GM20000 (cell line): ENCODE measurements at regions not wholly inside any gene's neighbourhood (a gene's known extent, or its start where the extent isn't known, plus 50 kb on each side); places are given as distances from the start of the nearest gene placed in this dataset.

Experiments
- DNase-seq: peaks from one replicate; pipeline ENCODE4 v3.0.0; 2012; ENCODE audit warnings: low spot score
- TF ChIP-seq, protein P1 (sequence below): IDR thresholded peaks from 2 replicates; pipeline ENCODE4 v1.5.1; 2012; ENCODE audit warnings: mild to moderate bottlenecking, control low read depth; ENCODE audit errors: extremely low read depth, missing control alignments

DNA sequence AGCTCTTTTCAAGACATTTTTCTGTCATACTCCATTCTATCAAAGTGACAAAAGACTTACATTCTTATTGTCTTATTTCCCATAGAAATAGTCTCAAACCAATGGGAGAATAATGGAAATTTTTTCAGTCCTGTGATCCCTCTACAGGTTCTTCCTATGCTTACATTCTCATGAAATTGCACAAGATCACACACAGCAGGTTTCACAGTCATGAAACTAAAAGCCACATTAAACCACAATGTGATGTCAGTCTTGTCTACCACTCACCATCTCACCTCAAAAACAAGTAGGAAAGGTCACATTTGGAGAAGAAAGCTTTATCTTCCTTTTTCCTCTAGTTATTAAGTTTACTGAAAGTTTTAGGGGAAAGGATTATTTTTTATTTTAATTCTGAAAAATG, 161.0 kb upstream of the RORA start:
- TF ChIP-seq, protein P1, sequence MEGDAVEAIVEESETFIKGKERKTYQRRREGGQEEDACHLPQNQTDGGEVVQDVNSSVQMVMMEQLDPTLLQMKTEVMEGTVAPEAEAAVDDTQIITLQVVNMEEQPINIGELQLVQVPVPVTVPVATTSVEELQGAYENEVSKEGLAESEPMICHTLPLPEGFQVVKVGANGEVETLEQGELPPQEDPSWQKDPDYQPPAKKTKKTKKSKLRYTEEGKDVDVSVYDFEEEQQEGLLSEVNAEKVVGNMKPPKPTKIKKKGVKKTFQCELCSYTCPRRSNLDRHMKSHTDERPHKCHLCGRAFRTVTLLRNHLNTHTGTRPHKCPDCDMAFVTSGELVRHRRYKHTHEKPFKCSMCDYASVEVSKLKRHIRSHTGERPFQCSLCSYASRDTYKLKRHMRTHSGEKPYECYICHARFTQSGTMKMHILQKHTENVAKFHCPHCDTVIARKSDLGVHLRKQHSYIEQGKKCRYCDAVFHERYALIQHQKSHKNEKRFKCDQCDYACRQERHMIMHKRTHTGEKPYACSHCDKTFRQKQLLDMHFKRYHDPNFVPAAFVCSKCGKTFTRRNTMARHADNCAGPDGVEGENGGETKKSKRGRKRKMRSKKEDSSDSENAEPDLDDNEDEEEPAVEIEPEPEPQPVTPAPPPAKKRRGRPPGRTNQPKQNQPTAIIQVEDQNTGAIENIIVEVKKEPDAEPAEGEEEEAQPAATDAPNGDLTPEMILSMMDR = no peak
- DNase-seq = no peak

- no peak for DNase-seq
- TF ChIP-seq, protein P1 = no peak
These were observed 160.4 kb upstream of the RORA start for GRCh38 chr15:61389334-61390028.

- no peak for DNase-seq
- TF ChIP-seq, protein P1 = no peak
These were observed 158.6 kb upstream of the RORA start for GRCh38 chr15:61387675-61388074.

DNA sequence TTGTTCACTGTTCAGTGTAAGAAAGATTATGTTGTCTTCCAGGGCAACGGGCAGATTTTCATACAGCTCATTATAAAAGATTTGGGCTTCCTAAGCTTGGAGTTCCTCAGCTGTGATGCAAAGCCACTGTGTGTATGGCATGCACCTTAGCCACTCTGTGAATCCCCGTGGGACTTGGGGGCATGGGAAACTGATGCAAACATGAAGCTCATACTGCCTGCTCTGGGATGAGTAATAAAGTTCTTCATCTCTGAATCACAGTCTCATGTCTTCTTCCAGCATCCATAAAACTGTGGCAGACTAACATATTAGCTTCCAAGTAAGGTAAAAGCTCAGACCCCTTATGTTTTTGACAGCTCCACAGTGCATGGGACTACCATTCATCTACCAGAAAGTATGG, 154.3 kb upstream of the RORA start:
- no peak for DNase-seq
- TF ChIP-seq, protein P1 = no peak

- DNase-seq = no peak
- TF ChIP-seq, protein P1 = no peak
These were observed 153.8 kb upstream of the RORA start for GRCh38 chr15:61382927-61383326.

GRCh38 chr15:61381501-61381900, 152.4 kb upstream of the RORA start:
- TF ChIP-seq, protein P1 = no peak
- DNase-seq = no peak

GRCh38 chr15:61380270-61380669, 151.2 kb upstream of the RORA start:
- TF ChIP-seq, protein P1 = no peak
- no peak for DNase-seq
